HG03045 (cell line): ENCODE measurements at regions not wholly inside any gene's neighbourhood (a gene's known extent, or its start where the extent isn't known, plus 50 kb on each side); places are given as distances from the start of the nearest gene placed in this dataset.
"Not testable (repeated sequence)": the region's sequence is repeated elsewhere in the genome, so short reads cannot be mapped to it uniquely, and the experiment has no call there.

Experiments used
- ATAC-seq: cut with Tn5 transposase; IDR thresholded peaks from one replicate; pipeline ENCODE4 v1.9.1; 2021; ENCODE audit warnings: mild to moderate bottlenecking, moderate library complexity; ENCODE audit not compliant: unreplicated experiment

DNA sequence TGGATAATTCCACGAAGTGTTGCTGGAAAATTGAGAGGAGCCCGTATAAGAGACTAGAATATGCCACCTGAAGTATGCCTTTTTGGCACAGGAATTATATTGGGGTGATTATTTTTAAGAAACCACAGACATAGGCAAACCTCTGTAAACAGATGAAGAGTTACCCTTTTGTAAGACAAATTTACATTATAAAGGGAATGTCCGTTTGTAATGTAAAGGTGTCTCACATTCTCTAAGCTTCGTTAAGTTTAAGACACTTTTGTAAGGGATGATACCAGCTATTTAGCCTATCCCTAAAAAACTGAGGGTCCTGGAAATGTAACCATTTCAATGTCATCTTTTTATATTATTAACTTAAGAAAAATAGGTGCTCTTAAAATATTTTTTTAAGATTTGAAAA is 432.8 kb upstream of the SYT4 start:
- no peak for ATAC-seq

DNA sequence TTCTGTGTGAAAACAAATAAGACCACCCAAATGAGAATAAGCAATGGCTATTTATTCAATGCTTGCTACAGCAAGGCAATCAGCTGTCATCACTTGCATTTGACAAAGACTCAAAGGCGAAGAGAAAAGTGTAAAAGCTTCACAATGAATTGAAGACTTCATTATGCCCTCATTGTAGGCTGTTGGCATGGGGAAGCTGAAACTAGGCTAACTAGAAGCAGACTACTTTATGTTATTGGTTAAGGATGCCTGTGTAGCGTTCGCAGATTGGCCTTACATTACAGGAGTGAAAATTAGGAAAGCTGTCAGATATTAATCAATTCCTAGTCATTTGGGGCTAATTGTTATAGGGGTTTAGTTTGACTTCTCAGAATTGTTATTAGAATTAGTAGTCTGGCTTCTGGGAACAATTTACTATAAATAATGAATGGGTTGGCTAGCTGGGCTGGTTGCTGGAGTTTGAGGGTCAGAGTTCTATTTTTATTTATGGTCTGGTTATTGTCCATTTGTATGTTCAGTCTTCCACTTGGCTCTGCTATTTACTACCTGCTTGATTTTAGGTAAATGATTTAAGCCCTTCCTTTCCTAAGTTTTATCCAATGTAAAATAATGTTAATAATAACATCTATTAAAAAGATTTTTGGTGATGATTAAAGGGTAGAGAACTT is 437.2 kb upstream of the SYT4 start:
- no peak for ATAC-seq

DNA sequence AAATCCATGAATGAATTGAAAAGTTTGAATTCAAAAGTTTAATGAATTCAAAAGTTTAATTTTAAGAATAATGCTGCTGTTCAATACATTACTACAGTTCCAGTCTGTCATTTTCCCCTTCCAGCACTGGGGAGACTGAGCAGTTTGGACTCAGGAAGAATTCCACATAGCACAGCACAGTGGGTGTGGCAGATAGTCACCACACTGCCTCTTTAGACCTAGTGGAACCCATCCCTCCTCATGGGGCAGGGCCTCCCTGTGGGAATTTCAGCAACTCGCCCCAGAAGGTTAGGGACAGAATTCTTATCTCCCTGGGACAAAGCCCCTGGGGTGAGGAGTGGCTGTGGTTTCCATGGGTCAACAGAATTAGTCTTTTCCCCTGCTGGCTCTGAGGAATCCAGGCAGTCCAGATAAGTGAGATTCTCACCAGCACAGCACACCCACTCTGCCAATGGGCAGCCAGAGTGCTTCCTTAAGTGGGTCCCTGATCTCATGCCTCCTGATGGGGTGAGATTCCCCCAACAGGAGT is 442.0 kb upstream of the SYT4 start:
- ATAC-seq = no peak

DNA sequence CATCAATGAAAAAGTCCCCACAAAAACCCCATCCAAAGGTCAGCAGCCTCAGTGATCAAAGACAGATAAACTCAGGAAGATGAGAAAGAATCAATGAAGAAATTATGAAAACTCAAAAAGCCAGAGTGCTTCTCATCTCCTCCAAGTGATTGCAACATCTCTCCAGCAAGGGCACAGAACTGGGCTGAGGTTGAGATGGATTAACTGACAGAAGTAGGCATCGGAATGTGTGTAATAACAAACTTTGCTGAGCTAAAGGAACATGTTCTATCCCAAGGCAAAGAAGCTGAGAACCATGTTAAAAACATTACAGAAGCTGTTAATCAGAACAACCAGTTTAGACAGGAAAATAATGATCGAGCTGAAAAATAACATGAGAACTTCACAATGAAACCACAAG is 442.8 kb upstream of the SYT4 start:
- no peak for ATAC-seq

DNA sequence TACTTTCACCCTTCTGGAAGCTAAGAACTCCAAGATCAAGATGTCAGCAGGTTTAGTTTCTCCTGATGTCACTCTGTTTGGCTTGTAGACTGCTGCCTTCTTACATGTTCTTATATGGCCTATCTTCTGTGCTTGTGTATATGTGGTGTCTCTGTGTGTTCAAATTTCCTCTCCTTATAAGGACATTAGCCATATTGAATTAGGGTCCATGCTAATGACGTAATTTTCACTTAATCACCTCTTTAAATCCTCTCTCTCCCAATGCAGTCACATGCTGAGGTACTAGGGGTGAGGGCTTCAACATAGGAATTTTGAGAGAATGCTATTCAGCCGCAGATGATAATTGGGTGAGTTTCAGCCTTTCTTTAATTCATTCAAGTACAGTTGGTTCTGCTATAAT is 458.3 kb upstream of the SYT4 start:
- no peak for ATAC-seq

DNA sequence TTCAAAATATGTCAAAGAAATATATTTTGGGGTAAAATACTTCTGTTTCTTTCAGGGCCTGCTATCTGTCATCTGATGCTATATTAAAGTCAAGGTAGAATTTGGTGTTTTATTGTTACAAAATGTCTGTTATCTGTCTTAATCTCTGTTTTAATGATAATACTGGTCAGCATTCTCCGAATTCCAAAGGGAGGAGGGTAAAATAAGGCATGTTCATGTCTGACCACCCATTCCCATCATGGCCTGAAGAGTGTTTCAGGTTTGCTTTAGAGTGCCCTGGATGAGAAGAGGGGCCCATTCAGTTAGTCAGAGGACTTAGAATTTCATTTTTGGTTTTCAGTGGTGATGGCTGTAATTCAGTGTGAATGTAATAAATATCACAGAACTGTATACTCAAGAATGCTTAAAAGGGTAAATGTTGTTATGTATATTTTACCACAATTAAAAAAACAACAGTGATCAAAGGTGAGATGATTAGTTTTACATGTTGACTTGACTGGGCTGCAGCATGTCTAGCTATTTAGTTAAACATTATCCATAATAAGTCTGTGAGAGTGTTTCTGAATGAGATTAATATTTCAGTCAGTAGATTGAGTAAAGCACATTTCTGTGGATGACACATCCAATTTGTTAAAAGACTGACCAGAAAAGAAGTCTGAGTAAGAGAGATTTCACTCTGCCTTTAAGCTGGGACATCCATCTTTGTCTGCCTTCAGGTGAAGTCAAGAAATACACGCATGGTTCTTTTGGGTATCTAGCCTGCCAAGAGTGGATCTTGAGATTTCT is 467.9 kb upstream of the SYT4 start:
- no peak for ATAC-seq

DNA sequence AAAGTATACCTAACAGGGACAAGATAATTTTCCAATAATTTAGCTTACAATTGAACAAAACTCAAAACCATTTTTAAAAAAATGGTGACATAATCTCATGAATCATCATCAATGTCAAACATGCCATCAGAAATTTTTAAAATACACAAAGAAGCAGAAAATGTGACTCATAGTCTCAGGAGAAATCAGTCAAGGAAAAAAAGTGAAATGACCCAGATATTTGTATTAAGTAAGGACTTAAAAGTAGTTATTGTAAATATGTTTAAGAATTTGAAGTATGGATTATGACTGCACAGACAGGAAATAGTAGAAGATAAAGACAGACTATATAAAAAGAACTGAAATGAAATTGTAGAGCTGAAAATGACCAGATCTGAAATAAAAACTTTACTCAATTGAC is 473.9 kb upstream of the SYT4 start:
- no peak for ATAC-seq

DNA sequence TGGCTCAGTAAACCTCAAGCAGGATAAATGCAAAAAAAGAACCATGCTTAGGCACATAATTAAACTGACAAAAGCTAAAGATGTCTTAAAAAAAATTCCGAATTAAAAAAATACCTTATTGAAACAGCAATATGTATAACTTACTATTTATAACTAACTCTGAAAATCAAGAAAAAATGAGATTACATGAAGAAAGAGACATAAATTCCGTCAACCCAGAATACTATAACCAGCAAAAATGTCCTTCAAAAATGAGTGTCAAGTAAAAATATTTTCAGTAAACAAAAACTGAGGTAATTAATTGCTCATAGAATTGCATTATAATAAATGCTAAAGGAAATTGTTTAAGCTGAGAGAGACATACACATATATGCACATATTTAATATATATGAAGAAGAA is 474.5 kb upstream of the SYT4 start:
- ATAC-seq = no peak

DNA sequence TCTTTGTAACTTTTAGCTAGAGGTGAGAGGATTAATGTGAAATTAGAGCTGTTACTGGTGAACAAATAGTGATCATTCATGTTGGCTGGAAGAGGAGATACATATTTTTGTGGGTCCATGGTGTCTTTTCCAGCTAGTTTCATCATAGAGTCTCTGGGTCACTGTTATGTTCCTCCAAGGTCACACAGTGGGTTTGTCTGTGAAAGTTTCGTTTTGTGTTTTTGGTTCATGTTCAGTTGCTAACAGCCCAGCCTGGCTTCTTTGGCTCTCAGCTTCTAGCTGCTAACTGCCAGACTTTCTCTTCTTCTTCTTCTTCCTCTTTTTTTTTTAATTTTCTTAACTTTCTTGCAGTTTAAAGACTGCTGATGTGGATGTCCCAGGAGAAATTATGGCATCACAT is 480.0 kb upstream of the SYT4 start:
- no peak for ATAC-seq

DNA sequence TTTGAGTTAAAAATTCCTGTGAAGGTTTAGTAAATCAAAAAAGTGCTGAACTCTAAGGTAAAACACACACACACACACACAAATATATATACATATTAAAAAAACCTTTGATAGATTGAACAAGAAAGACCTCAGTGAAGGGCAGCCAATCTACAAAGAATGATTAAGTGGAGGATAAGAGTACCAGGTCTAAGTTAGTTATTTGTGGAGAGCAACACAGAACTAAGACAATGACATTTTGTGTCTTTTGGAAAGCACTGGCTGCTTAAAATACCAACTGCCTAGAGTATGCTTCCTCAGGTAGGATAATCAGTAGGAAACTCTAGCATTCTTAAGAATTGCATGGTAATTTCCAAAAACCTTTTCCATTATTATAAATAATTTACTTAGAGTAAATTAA is 481.4 kb upstream of the SYT4 start:
- ATAC-seq = no peak

DNA sequence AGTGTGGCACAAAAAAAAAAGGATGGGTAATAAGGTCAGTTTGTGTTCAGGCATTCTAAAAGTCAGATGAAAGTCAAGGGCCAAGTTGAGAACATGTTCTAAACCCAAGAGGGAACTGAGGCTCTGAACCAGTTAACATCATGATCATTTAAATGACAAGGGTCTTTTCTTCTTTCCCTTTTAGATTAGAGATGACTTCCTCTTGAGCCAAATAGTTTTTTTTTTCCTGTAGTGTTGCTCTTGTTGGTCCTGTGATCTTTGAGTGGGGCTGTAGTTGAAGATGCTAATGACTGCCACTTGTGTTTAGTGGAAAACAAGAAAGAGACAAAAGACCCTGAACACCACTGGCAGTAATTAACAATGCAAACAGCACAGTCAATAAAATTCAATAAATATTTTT is 482.7 kb upstream of the SYT4 start:
- ATAC-seq = no peak

DNA sequence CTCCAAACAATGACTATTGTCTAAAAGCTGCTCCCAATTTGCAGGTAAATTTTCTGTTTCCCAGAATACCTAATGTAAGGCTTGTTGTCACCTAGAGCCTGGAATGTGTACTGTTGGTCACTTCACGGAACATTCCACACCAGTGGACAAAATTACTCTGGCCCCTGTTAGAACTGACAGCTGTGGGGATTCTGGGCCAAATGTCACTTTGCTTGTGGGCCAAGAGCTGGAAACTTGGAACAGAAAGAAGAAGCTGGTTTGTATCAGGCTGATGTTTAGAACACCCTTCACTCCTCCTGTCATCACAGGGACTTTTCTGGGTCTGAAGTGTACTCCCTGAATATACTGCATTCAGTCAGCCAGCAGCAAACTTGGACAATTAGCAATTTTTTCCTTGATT is 495.6 kb upstream of the SYT4 start:
- ATAC-seq = no peak

DNA sequence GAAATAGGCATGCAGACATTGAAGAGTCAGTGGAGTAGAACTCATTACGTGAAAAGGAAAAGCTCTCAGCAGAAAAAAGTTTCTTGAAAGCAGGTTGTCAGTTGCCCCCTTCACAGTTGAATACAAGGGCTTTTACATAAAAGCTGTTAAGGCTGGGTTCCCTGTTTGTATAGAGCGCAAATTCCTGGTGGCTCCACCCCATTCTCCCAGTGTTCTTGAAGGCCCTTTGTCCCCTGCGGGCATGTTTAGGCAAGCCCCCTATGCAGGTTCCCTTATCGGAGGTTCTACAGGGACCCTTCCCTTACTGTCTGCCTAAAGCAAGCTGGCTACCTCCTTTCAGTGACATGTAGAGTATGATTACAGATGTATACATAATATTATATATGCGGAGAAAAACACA is 497.2 kb upstream of the SYT4 start:
- ATAC-seq = no peak

DNA sequence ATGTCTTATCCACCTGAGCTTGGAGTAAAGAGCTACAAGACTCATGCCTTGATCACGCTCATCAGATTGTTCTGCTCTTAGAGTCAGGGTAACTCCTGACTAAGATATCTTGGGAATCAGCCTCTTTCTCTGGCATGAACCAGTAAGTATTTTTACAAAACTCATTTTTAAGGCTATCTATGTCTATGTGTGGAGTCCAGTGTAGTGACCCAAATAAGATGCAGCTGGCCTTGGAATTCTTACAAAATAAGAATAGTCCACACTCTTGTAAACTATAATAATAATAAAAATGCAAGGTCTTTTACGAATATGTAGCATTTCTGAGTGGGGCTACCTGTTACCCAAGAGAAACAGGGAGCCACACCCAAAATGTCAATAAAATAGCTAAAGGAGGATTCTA is 498.3 kb upstream of the SYT4 start:
- ATAC-seq = no peak

DNA sequence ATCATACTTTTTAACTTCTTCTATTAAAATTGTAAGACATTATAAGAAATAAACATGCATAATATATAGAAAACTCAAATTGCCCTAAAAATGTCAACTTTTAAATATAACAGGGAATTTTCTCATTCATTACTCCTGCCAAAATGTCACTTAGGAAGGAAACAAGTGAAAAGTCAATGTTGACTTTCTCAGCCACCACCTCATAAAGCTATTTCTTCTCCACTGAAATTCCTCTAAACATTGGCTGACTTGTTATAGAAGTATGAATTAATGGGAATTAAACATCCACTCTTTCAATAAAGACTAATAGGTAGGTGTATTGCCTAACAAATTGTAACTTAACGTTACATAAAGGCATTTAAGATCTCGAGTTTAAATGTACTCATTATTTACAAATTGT is 499.7 kb upstream of the SYT4 start:
- ATAC-seq = no peak

DNA sequence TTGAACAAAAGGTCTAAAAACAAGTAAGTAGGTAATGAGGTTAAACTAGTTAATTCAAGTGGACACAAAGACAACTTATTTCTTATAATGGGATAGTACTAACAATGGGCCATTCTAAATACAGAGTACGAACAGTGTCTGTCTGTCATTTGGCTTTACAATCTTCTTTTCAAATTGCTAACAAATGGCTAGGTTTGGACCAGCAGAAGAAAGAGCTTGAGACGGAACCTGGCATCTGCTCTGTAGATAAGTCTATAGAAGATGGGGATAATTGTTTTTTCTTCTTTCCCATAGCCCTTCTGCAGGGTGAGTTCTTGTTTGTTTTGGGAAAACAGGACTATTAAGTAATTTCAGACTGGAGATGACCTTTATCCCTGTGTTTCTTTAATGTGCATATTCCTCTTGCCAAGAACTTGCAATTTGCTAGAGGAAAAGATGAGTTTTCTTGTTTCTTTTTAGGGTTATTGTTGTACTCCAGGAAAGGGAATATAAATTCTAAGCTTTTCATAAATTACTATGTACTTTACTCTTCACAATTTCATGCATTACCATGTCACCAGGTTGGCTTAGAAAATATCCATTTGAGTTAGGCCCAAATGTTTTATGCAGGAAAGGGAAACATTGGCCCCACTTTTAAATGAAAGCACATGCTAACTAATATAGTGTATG is 500.5 kb upstream of the SYT4 start:
- ATAC-seq = no peak

DNA sequence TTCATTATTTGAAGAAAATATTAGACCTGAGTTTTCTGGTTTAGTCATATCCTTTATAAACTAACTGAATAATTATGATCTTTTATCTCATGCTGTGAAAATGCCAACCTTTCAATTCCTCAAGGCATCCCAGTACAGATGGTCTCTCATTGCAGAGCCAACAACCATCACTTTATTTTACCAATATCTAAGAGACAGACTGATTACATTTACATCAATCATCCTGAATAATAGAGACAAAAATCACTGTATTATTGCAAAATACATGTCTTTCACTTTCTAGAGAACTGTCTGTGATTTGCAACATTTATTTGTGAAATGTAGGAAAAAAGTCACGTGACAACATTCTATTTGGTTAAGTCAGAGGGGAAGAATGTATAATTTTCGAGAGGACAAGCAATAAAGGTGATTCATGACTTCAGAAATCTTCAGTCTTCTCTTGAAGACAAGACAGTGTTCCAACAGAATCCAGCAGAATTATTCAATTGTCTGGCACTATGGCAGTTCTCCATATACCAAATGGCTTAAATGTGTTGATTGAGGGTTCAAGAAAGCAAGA is 503.6 kb upstream of the SYT4 start:
- ATAC-seq = no peak

DNA sequence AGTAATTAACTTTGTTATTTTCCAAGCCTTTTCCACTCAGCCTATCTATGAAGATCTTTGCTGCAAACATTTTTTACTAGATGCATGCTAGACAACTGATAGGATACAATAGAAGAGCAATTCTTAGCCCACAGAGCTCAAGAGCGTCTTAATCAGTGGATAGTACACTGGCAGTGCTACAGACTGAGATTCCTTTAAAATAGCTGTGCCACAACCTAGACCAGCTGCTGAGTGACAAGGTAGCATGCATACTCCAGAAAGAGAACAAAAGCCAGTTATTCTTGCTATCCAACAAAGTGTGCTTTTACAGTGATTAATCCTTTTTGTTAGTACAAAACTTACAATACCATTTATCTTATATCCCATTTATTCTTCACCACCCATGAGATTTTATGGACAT is 507.9 kb upstream of the SYT4 start:
- ATAC-seq = no peak

DNA sequence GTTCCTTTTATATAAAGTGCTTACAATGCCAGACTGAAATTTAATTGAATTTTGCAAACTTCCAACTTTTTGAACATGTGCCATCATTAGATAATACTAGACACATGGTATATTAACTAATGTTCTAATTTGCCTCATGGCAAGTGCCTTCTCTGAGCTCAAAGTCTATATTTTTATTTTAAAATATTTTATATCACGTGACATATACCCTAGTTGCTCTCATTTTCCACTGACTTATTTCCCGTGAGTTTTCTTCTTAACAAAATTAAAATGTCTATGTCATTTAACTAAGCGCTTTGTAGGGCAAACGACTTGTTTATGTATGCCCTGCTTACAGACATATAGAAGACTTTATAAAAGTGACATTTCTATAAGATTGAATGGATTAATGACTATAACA is 509.6 kb upstream of the SYT4 start:
- ATAC-seq = no peak

DNA sequence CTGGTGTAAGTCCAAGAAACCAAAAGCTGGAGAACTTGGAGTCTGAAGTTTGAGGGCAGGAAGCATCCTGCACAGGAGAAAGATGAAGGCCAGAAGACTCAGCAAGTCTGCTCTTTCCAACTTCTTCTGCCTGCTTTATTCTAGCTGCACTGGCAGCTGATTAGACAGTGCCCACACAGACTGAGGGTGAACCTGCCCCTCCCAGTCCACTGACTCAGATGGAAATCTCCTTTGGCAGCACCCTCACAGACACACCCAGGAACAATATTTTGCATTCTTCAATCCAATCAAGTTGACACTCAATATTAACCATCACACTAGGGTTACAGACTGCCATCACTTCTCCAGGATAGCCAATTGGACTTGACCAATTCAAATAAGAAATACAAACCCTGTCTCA is 510.4 kb upstream of the SYT4 start:
- not testable (repeated sequence) for ATAC-seq

DNA sequence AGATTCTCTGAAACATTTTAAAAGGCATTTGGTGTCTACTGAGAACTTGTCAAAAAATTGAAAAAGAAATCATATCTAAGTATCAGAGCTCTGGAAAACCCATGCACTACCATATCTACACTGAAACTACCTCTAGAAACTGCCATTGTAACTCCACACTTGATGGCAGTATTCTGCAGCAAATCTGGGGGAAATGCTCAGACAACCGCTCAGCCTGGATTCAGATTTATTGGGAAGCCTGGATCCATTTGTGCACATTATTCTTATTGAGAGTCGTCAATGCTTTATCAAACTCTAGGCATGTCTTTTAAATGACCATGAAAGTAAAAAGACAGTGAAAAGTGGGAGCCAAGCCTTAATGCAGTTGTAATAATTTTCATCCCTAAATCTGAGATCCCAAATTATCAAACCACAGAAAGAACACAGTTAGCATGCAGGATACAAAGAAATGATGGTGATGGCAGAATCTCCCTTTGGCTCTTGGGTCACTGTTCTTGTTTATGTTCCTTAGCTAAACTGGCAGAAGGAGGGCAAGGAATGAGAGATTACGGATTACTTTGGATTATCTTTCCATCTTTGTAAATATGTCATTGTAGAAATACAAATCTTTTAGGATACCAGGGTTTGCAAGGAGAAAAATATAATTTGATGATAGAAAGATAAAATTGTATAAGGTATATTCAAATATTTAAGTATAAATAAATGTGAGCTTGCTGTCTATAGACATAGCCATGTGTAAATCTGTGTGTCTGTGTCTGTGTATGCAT is 512.1 kb upstream of the SYT4 start:
- no peak for ATAC-seq
